ENCODE measurements at regions not wholly inside any gene's neighbourhood (a gene's known extent, or its start where the extent isn't known, plus 50 kb on each side); places are given as distances from the start of the nearest gene placed in this dataset.

GRCh38 chr6:4270776-4271175 is 135.4 kb upstream of the ECI2 start:
- H3K36me3 ChIP-seq (ENCODE audit: insufficient read depth, low read length) = no peaks in the 10 kb centered on the region
- H3K79me2 ChIP-seq (replicated peaks; ENCODE audit: insufficient read depth, low read length) = no peaks in the 10 kb centered on the region
- H3K9me2 ChIP-seq (ENCODE audit: insufficient read depth, low read length) = no peaks in the 10 kb centered on the region
- H3K9ac ChIP-seq (ENCODE audit: low read length) = no peak overlapping the region
- no peaks in the 10 kb centered on the region for H4K20me1 ChIP-seq (ENCODE audit: insufficient read depth)
- no peaks in the 10 kb centered on the region for H3K9me3 ChIP-seq (ENCODE audit: low read length)
- no peak for TF ChIP-seq POLR2AphosphoS5 (IDR thresholded peaks at IDR 0.05)
- TF ChIP-seq MXI1 (conservative IDR thresholded peaks at IDR 0.05; ENCODE audit: poor library complexity, severe bottlenecking) = no peak
- TF ChIP-seq, protein P1, sequence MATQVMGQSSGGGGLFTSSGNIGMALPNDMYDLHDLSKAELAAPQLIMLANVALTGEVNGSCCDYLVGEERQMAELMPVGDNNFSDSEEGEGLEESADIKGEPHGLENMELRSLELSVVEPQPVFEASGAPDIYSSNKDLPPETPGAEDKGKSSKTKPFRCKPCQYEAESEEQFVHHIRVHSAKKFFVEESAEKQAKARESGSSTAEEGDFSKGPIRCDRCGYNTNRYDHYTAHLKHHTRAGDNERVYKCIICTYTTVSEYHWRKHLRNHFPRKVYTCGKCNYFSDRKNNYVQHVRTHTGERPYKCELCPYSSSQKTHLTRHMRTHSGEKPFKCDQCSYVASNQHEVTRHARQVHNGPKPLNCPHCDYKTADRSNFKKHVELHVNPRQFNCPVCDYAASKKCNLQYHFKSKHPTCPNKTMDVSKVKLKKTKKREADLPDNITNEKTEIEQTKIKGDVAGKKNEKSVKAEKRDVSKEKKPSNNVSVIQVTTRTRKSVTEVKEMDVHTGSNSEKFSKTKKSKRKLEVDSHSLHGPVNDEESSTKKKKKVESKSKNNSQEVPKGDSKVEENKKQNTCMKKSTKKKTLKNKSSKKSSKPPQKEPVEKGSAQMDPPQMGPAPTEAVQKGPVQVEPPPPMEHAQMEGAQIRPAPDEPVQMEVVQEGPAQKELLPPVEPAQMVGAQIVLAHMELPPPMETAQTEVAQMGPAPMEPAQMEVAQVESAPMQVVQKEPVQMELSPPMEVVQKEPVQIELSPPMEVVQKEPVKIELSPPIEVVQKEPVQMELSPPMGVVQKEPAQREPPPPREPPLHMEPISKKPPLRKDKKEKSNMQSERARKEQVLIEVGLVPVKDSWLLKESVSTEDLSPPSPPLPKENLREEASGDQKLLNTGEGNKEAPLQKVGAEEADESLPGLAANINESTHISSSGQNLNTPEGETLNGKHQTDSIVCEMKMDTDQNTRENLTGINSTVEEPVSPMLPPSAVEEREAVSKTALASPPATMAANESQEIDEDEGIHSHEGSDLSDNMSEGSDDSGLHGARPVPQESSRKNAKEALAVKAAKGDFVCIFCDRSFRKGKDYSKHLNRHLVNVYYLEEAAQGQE (IDR thresholded peaks at IDR 0.05; ENCODE audit: borderline replicate concordance) = no peak
- no peak for TF ChIP-seq TAF1 (IDR thresholded peaks at IDR 0.05; ENCODE audit: low read depth)
- TF ChIP-seq, protein P2, sequence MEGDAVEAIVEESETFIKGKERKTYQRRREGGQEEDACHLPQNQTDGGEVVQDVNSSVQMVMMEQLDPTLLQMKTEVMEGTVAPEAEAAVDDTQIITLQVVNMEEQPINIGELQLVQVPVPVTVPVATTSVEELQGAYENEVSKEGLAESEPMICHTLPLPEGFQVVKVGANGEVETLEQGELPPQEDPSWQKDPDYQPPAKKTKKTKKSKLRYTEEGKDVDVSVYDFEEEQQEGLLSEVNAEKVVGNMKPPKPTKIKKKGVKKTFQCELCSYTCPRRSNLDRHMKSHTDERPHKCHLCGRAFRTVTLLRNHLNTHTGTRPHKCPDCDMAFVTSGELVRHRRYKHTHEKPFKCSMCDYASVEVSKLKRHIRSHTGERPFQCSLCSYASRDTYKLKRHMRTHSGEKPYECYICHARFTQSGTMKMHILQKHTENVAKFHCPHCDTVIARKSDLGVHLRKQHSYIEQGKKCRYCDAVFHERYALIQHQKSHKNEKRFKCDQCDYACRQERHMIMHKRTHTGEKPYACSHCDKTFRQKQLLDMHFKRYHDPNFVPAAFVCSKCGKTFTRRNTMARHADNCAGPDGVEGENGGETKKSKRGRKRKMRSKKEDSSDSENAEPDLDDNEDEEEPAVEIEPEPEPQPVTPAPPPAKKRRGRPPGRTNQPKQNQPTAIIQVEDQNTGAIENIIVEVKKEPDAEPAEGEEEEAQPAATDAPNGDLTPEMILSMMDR (IDR thresholded peaks at IDR 0.05; ENCODE audit: poor library complexity, severe bottlenecking) = no peak
- no peak for TF ChIP-seq RAD21 (conservative IDR thresholded peaks at IDR 0.05)
- TF ChIP-seq EP300 (conservative IDR thresholded peaks at IDR 0.05; ENCODE audit: poor library complexity, severe bottlenecking) = no peak
- no peak for TF ChIP-seq EZH2 (IDR thresholded peaks at IDR 0.05; ENCODE audit: borderline replicate concordance, insufficient read depth, low read length, poor library complexity, severe bottlenecking)
- TF ChIP-seq SMC3 (conservative IDR thresholded peaks at IDR 0.05; ENCODE audit: poor library complexity) = no peak
- H3K4me2 ChIP-seq (ENCODE audit: low read length) = no peak overlapping the region
- no peak overlapping the region for H3K4me3 ChIP-seq (ENCODE audit: low read length)
- no peaks in the 10 kb centered on the region for H3F3A ChIP-seq (ENCODE audit: insufficient read depth, low read length, poor library complexity, severe bottlenecking)
- H3K27ac ChIP-seq (ENCODE audit: low read length) = no peak overlapping the region
- no peak overlapping the region for H2AFZ ChIP-seq (ENCODE audit: low read depth, low read length)
- H3K27me3 ChIP-seq (ENCODE audit: insufficient read depth, low read depth, low read length) = no peaks in the 10 kb centered on the region

DNA sequence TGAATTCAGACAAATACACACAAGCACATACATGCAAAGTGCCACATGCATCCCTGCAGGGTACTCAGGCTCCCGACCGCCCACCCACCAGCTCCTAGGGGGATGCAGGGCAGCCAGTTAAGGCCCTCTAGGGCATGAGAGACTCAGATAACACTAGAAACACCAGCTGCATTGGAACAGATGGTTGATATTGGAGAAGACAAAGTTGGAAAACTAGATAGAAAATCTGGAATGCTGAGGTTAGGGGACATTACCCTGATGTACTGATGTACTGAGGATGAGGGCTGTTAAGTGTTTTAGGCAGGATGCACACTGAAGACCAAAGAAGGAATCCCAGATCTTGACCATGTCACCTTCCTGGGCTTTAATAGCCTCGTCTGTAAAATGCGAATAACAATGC is 134.6 kb upstream of the ECI2 start:
- no peak for TF ChIP-seq TAF1 (IDR thresholded peaks at IDR 0.05; ENCODE audit: low read depth)
- TF ChIP-seq EZH2 (IDR thresholded peaks at IDR 0.05; ENCODE audit: borderline replicate concordance, insufficient read depth, low read length, poor library complexity, severe bottlenecking) = no peak
- TF ChIP-seq, protein P2 (IDR thresholded peaks at IDR 0.05; ENCODE audit: poor library complexity, severe bottlenecking) = no peak
- TF ChIP-seq SMC3 (conservative IDR thresholded peaks at IDR 0.05; ENCODE audit: poor library complexity) = no peak
- TF ChIP-seq, protein P1 (IDR thresholded peaks at IDR 0.05; ENCODE audit: borderline replicate concordance) = no peak
- no peak for TF ChIP-seq POLR2AphosphoS5 (IDR thresholded peaks at IDR 0.05)
- TF ChIP-seq RAD21 (conservative IDR thresholded peaks at IDR 0.05) = no peak
- TF ChIP-seq EP300 (conservative IDR thresholded peaks at IDR 0.05; ENCODE audit: poor library complexity, severe bottlenecking) = no peak
- no peak for TF ChIP-seq MXI1 (conservative IDR thresholded peaks at IDR 0.05; ENCODE audit: poor library complexity, severe bottlenecking)
- Histone ChIP-seq H3F3A (ENCODE audit: insufficient read depth, low read length, poor library complexity, severe bottlenecking) (no peaks in the 10 kb centered on the region), H3K9ac (ENCODE audit: low read length) (no peak overlapping the region), H3K27me3 (ENCODE audit: insufficient read depth, low read depth, low read length) (no peaks in the 10 kb centered on the region), H3K27ac (ENCODE audit: low read length) (no peak overlapping the region), H3K4me2 (ENCODE audit: low read length) (no peak overlapping the region), H3K4me3 (ENCODE audit: low read length) (no peak overlapping the region), H3K36me3 (ENCODE audit: insufficient read depth, low read length) (no peaks in the 10 kb centered on the region), H3K9me3 (ENCODE audit: low read length) (no peaks in the 10 kb centered on the region), H3K9me2 (ENCODE audit: insufficient read depth, low read length) (no peaks in the 10 kb centered on the region), H3K79me2 (replicated peaks; ENCODE audit: insufficient read depth, low read length) (no peaks in the 10 kb centered on the region), H2AFZ (ENCODE audit: low read depth, low read length) (no peak overlapping the region), H4K20me1 (ENCODE audit: insufficient read depth) (no peaks in the 10 kb centered on the region)
